AG04449 (cell line): ENCODE measurements at regions not wholly inside any gene's neighbourhood (a gene's known extent, or its start where the extent isn't known, plus 50 kb on each side); places are given as distances from the start of the nearest gene placed in this dataset.

Source experiments
- CTCF ChIA-PET: fragments of 350-600 bp; formaldehyde crosslinking; extraction: SDS; loops from one replicate; lab custom pipeline; 2021; ENCODE audit warnings: antibody characterized with exemption; lab: Yijun Ruan, JAX
- POLR2A ChIA-PET: fragments of 400-600, 350-600 bp; formaldehyde crosslinking; extraction: SDS; loops from one replicate; lab custom pipeline; 2020; ENCODE audit warnings: antibody characterized with exemption, inconsistent platforms; lab: Yijun Ruan, JAX
- DNase-seq: peaks from one replicate; pipeline ENCODE4 v3.0.0-alpha.2; 2010; ENCODE audit warnings: low read depth, low spot score
- H3K4me3 ChIP-seq: 2 replicates; pipeline ENCODE4 v1.5.1; 2011; ENCODE audit warnings: low read depth, mild to moderate bottlenecking, control low read depth, low read length
- TF ChIP-seq, protein P1 (sequence below): IDR thresholded peaks from one replicate; pipeline ENCODE4 v1.5.1; 2011; ENCODE audit warnings: mild to moderate bottlenecking, moderate library complexity, low read length, control low read depth, inconsistent platforms; ENCODE audit not compliant: insufficient read depth; ENCODE audit errors: missing control alignments

GRCh38 chr14:34300882-34301734 lies 160.9 kb downstream of the SPTSSA start:
- POLR2A ChIA-PET, result no interaction called here
- no peak for DNase-seq
- CTCF ChIA-PET, result interaction anchor here (0.6 to 8.2 kb wide), 7 partner anchors 10 to 461 kb away, joined by 3 to 48 read pairs (median 4); no protein-coding TSS in a partner anchor
- TF ChIP-seq, protein P1, sequence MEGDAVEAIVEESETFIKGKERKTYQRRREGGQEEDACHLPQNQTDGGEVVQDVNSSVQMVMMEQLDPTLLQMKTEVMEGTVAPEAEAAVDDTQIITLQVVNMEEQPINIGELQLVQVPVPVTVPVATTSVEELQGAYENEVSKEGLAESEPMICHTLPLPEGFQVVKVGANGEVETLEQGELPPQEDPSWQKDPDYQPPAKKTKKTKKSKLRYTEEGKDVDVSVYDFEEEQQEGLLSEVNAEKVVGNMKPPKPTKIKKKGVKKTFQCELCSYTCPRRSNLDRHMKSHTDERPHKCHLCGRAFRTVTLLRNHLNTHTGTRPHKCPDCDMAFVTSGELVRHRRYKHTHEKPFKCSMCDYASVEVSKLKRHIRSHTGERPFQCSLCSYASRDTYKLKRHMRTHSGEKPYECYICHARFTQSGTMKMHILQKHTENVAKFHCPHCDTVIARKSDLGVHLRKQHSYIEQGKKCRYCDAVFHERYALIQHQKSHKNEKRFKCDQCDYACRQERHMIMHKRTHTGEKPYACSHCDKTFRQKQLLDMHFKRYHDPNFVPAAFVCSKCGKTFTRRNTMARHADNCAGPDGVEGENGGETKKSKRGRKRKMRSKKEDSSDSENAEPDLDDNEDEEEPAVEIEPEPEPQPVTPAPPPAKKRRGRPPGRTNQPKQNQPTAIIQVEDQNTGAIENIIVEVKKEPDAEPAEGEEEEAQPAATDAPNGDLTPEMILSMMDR, result peak; percentile 32
- no peak overlapping the region for H3K4me3 ChIP-seq

DNA sequence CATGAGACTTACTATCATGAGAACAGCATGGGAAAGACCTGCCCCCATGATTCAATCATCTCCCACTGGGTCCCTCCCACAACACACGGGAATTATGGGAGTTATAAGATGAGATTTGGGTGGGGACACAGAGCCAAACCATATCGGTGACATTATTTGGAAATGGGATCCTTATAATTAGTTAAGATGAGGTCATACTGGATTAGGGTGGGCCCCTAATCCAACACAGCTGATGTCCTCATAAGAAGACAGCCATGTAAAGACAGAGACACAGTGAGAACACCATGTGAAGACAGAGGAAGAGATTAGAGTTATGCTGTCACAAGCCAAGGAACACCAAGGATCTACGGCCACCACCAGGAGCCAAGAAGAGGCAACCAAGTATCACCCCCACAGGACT lies 161.7 kb downstream of the SPTSSA start:
- DNase-seq, result no peak
- ChIA-PET POLR2A (no interaction called here), CTCF (interaction anchor here (0.7 to 8.2 kb wide), 6 partner anchors 11 to 508 kb away, joined by 3 to 48 read pairs (median 4); no protein-coding TSS in a partner anchor)
- TF ChIP-seq, protein P1, result no peak
- H3K4me3 ChIP-seq, result no peak overlapping the region

DNA sequence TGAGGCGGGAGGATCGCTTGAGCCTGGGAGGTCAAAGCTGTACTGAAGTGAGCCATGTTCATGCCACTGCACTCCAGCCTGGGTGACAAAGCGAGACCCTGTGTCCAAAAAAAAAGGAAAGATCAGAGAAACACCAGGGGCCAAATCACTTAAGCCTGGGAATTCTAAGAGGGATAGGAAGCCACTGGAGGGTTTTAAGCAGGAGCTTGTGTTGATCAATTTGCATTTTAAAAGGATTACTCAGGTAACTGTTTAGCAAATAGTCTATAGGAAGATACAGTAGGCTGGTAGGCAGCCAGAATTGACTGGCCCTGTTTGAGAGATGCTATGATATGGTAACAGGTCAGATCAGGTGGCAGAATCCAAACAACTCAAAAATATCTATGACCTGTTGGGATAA lies 162.7 kb downstream of the SPTSSA start:
- H3K4me3 ChIP-seq, result no peak overlapping the region
- TF ChIP-seq, protein P1, result no peak
- POLR2A ChIA-PET, result no interaction called here
- CTCF ChIA-PET, result interaction anchor here (1.2 to 1.3 kb wide), 2 partner anchors 33 to 507 kb away, joined by 3 read pairs; no protein-coding TSS in a partner anchor
- no peak for DNase-seq

DNA sequence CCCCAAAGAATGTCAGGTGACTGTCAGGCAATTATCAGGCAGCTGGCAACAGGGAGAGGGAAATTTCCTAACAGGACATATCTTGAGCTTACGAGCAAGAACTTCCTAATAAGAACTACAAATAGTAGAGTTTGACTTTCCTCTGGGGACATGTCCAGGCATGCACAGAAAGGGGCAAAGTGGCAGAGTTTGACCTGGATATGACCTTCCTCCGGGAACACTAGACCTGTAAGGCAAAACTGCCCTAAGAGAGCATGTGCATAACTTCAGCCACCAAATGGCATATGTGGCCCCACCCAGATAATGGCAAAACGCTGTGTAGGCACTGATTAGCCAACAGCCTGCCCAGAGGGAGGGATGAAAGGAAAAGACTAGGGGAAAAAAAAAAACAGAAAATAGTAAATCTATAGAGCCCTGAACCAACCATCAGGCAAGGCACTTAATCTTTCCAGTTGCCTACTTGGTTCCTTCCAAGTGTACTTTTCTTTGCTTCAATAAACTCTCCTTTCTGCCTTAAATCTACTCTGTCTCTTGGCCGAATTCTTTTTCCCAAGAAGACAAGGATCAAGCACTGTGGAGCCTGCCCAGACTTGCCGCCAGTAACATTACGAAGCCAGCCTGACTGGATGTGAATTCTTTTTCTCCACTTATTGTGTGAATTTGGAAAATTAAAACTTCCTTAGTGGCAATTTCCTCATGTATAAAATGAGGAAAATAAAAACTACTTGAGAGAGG lies 164.1 kb downstream of the SPTSSA start:
- DNase-seq, result no peak
- POLR2A ChIA-PET, result no interaction called here
- CTCF ChIA-PET, result no interaction called here
- H3K4me3 ChIP-seq, result no peak overlapping the region
- TF ChIP-seq, protein P1, result no peak

DNA sequence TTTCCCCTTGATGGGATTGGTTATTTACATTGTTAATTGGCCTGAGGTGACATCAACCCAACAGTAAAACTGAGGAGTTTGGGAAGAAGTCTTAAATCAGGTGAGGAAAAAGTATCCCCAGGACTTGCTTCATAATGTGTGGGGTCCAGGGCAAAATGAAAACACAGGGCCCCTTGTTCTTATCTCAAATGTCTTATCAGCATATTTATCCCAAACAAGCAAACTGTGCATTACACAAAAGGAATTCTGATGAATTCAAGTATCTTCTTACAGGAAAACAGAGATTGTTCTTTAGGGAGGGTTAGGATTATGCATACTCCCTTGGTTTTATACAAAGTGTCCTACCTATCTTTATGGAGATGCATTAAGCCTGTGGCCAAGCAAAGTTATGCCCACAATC lies 178.4 kb downstream of the SPTSSA start:
- CTCF ChIA-PET, result no interaction called here
- H3K4me3 ChIP-seq, result no peak overlapping the region
- TF ChIP-seq, protein P1, result no peak
- DNase-seq, result no peak
- POLR2A ChIA-PET, result no interaction called here

DNA sequence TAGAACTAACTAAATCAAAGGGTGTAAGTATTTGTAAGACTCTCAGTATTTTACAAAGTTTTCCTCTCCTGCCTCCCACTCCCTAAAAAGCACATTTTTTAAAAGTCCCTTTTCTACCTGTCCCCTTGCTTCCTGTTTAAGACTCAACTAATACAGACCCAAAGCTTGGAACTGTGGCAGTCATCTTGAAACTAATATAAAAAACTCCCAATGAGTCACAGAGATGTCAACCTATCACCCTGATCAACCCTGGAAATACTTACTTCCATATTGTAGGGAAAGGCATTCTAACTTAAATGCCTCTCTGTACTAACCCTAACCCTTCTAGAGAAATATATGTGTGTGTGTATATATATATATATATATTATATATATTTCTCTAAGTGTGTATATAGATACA lies 184.8 kb downstream of the SPTSSA start:
- ChIA-PET POLR2A (no interaction called here), CTCF (no interaction called here)
- H3K4me3 ChIP-seq, result no peak overlapping the region
- TF ChIP-seq, protein P1, result no peak
- no peak for DNase-seq
